ENCODE measurements at regions not wholly inside any gene's neighbourhood (a gene's known extent, or its start where the extent isn't known, plus 50 kb on each side); places are given as distances from the start of the nearest gene placed in this dataset.

DNA sequence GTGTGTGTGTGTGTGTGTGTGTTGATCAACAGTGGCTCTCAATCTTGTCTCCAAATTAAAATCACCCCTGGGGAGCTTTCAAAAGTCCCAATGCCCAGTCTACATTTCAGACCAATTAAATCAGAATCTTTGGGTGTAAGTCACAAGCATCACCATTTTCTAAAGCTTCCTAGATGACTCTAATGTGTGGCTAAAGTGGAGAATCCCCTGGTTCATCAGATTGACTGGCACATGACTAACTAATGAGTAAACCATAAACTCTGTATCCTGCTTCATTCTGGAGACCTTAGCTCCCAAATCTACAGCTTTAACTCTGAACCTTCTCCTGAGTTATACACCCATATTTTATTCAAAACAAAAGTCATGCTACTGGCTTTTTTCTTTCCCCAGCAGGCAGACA is 131.3 kb downstream of the SUCLA2 start:
- ChIA-PET POLR2A (no interaction called here), CTCF (no interaction called here)
- no peak overlapping the region for H3K4me3 ChIP-seq (ENCODE audit: low read depth, low read length)
- H3K4me1 ChIP-seq (ENCODE audit: control insufficient read depth, insufficient read depth, low read length) = no peaks in the 10 kb centered on the region
- H3K27ac ChIP-seq (ENCODE audit: extremely low read depth, low read depth, low read length) = no peak overlapping the region
- H3K36me3 ChIP-seq (ENCODE audit: control insufficient read depth in 2 of 2, insufficient read depth in 1 of 2, low read length in 2 of 2) = no peaks in the 10 kb centered on the region
- H3K9me3 ChIP-seq (ENCODE audit: control insufficient read depth, insufficient read depth, low read depth, low read length) = no peaks in the 10 kb centered on the region
- TF ChIP-seq, protein P1, sequence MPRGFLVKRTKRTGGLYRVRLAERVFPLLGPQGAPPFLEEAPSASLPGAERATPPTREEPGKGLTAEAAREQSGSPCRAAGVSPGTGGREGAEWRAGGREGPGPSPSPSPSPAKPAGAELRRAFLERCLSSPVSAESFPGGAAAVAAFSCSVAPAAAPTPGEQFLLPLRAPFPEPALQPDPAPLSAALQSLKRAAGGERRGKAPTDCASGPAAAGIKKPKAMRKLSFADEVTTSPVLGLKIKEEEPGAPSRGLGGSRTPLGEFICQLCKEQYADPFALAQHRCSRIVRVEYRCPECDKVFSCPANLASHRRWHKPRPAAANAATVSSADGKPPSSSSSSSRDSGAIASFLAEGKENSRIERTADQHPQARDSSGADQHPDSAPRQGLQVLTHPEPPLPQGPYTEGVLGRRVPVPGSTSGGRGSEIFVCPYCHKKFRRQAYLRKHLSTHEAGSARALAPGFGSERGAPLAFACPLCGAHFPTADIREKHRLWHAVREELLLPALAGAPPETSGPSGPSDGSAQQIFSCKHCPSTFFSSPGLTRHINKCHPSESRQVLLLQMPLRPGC (tag by site-specific recombination; IDR thresholded peaks at IDR 0.05) = no peak

DNA sequence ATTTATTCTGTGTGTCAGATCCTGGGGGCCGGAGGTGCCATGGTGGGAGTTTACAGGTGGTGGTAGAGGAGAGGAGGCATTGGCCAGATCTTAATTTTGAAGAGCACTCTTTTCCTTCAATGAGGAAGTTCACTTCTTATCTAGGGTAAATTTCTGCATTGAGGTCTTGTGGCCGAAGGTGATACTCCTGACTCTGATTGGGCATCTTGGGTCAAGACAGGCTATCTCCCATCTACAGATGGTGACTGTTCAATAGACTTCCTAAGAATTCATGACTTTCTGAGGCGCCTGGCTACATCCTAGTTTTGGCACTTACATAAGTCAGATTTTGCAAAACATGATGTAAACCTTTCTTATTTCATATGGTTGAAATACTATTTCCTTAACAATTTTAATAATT is 135.2 kb downstream of the SUCLA2 start:
- Histone ChIP-seq H3K36me3 (ENCODE audit: control insufficient read depth in 2 of 2, insufficient read depth in 1 of 2, low read length in 2 of 2) (no peaks in the 10 kb centered on the region), H3K9me3 (ENCODE audit: control insufficient read depth, insufficient read depth, low read depth, low read length) (no peaks in the 10 kb centered on the region), H3K4me3 (ENCODE audit: low read depth, low read length) (no peak overlapping the region), H3K27ac (ENCODE audit: extremely low read depth, low read depth, low read length) (no peak overlapping the region), H3K4me1 (ENCODE audit: control insufficient read depth, insufficient read depth, low read length) (no peaks in the 10 kb centered on the region)
- TF ChIP-seq OVOL3 (tag by site-specific recombination; IDR thresholded peaks at IDR 0.05) = no peak
- TF ChIP-seq, protein P2, sequence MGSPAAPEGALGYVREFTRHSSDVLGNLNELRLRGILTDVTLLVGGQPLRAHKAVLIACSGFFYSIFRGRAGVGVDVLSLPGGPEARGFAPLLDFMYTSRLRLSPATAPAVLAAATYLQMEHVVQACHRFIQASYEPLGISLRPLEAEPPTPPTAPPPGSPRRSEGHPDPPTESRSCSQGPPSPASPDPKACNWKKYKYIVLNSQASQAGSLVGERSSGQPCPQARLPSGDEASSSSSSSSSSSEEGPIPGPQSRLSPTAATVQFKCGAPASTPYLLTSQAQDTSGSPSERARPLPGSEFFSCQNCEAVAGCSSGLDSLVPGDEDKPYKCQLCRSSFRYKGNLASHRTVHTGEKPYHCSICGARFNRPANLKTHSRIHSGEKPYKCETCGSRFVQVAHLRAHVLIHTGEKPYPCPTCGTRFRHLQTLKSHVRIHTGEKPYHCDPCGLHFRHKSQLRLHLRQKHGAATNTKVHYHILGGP (tag by site-specific recombination; IDR thresholded peaks at IDR 0.05) = no peak
- TF ChIP-seq ZFP41 (tag by site-specific recombination; IDR thresholded peaks at IDR 0.05; ENCODE audit: borderline replicate concordance) = no peak
- TF ChIP-seq ZBTB48 (tag by site-specific recombination; IDR thresholded peaks at IDR 0.05) = no peak
- no peak for TF ChIP-seq ZNF175 (tag by site-specific recombination; IDR thresholded peaks at IDR 0.05)
- TF ChIP-seq ZNF223 (tag by site-specific recombination; IDR thresholded peaks at IDR 0.05) = no peak
- TF ChIP-seq, protein P3, sequence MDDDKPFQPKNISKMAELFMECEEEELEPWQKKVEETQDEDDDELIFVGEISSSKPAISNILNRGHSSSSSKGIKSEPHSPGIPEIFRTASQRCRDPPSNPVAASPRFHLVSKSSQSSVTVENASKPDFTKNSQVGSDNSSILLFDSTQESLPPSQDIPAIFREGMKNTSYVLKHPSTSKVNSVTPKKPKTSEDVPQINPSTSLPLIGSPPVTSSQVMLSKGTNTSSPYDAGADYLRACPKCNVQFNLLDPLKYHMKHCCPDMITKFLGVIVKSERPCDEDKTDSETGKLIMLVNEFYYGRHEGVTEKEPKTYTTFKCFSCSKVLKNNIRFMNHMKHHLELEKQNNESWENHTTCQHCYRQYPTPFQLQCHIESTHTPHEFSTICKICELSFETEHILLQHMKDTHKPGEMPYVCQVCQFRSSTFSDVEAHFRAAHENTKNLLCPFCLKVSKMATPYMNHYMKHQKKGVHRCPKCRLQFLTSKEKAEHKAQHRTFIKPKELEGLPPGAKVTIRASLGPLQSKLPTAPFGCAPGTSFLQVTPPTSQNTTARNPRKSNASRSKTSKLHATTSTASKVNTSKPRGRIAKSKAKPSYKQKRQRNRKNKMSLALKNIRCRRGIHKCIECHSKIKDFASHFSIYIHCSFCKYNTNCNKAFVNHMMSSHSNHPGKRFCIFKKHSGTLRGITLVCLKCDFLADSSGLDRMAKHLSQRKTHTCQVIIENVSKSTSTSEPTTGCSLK (tag by site-specific recombination; IDR thresholded peaks at IDR 0.05) = no peak
- CTCF ChIA-PET = no interaction called here
- POLR2A ChIA-PET = no interaction called here

DNA sequence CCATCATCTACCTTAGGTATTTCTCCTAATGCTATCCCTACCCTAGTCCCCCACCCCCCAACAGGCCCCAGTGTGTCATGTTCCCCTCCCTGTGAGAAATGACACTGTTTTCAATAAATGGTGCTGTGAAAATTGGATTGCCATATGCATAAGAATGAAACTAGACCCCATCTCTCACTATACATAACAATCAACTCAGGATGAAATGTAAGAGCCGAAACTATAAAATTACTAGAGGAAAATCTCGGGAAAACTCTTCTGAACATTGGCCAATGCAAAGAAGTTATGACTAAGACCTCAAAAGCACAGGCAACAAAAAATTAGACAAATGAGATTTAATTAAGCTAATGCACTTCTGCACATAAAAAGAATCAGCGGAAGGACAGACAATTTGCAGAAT is 138.2 kb downstream of the SUCLA2 start:
- POLR2A ChIA-PET = no interaction called here
- Histone ChIP-seq H3K36me3 (ENCODE audit: control insufficient read depth in 2 of 2, insufficient read depth in 1 of 2, low read length in 2 of 2) (no peaks in the 10 kb centered on the region), H3K27ac (ENCODE audit: extremely low read depth, low read depth, low read length) (no peak overlapping the region), H3K9me3 (ENCODE audit: control insufficient read depth, insufficient read depth, low read depth, low read length) (no peaks in the 10 kb centered on the region), H3K4me3 (ENCODE audit: low read depth, low read length) (no peak overlapping the region), H3K4me1 (ENCODE audit: control insufficient read depth, insufficient read depth, low read length) (no peaks in the 10 kb centered on the region)
- CTCF ChIA-PET = no interaction called here
- TF ChIP-seq ZNF311 (tag by site-specific recombination; IDR thresholded peaks at IDR 0.05; ENCODE audit: borderline replicate concordance) (no peak), ZNF23 (tag by site-specific recombination; IDR thresholded peaks at IDR 0.05; ENCODE audit: borderline replicate concordance) (no peak), ZNF830 (tag by site-specific recombination; IDR thresholded peaks at IDR 0.05; ENCODE audit: low read depth) (no peak), ZNF654 (tag by site-specific recombination; IDR thresholded peaks at IDR 0.05; ENCODE audit: low read depth) (no peak), ZNF529 (tag by site-specific recombination; IDR thresholded peaks at IDR 0.05; ENCODE audit: insufficient replicate concordance) (no peak), MZF1 (tag by site-specific recombination; IDR thresholded peaks at IDR 0.05; ENCODE audit: borderline replicate concordance) (no peak), ZFHX2 (tag by site-specific recombination; conservative IDR thresholded peaks at IDR 0.05) (no peak), FEZF1 (tag by site-specific recombination; IDR thresholded peaks at IDR 0.05) (no peak)
- TF ChIP-seq, protein P4, sequence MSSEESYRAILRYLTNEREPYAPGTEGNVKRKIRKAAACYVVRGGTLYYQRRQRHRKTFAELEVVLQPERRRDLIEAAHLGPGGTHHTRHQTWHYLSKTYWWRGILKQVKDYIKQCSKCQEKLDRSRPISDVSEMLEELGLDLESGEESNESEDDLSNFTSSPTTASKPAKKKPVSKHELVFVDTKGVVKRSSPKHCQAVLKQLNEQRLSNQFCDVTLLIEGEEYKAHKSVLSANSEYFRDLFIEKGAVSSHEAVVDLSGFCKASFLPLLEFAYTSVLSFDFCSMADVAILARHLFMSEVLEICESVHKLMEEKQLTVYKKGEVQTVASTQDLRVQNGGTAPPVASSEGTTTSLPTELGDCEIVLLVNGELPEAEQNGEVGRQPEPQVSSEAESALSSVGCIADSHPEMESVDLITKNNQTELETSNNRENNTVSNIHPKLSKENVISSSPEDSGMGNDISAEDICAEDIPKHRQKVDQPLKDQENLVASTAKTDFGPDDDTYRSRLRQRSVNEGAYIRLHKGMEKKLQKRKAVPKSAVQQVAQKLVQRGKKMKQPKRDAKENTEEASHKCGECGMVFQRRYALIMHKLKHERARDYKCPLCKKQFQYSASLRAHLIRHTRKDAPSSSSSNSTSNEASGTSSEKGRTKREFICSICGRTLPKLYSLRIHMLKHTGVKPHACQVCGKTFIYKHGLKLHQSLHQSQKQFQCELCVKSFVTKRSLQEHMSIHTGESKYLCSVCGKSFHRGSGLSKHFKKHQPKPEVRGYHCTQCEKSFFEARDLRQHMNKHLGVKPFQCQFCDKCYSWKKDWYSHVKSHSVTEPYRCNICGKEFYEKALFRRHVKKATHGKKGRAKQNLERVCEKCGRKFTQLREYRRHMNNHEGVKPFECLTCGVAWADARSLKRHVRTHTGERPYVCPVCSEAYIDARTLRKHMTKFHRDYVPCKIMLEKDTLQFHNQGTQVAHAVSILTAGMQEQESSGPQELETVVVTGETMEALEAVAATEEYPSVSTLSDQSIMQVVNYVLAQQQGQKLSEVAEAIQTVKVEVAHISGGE (tag by site-specific recombination; conservative IDR thresholded peaks at IDR 0.05; ENCODE audit: low read depth) = no peak
- TF ChIP-seq, protein P5, sequence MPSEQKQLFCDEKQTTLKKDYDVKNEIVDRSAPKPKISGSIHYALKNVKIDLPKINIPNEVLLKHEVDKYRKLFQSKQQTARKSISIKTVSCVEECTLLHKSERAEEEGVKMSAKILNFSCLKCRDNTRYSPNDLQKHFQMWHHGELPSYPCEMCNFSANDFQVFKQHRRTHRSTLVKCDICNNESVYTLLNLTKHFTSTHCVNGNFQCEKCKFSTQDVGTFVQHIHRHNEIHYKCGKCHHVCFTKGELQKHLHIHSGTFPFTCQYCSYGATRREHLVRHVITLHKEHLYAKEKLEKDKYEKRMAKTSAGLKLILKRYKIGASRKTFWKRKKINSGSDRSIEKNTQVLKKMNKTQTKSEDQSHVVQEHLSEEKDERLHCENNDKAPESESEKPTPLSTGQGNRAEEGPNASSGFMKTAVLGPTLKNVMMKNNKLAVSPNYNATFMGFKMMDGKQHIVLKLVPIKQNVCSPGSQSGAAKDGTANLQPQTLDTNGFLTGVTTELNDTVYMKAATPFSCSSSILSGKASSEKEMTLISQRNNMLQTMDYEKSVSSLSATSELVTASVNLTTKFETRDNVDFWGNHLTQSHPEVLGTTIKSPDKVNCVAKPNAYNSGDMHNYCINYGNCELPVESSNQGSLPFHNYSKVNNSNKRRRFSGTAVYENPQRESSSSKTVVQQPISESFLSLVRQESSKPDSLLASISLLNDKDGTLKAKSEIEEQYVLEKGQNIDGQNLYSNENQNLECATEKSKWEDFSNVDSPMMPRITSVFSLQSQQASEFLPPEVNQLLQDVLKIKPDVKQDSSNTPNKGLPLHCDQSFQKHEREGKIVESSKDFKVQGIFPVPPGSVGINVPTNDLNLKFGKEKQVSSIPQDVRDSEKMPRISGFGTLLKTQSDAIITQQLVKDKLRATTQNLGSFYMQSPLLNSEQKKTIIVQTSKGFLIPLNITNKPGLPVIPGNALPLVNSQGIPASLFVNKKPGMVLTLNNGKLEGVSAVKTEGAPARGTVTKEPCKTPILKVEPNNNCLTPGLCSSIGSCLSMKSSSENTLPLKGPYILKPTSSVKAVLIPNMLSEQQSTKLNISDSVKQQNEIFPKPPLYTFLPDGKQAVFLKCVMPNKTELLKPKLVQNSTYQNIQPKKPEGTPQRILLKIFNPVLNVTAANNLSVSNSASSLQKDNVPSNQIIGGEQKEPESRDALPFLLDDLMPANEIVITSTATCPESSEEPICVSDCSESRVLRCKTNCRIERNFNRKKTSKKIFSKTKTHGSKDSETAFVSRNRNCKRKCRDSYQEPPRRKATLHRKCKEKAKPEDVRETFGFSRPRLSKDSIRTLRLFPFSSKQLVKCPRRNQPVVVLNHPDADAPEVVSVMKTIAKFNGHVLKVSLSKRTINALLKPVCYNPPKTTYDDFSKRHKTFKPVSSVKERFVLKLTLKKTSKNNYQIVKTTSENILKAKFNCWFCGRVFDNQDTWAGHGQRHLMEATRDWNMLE (tag by site-specific recombination; conservative IDR thresholded peaks at IDR 0.05; ENCODE audit: low read depth) = no peak
